ENCODE measurements at regions not wholly inside any gene's neighbourhood (a gene's known extent, or its start where the extent isn't known, plus 50 kb on each side); places are given as distances from the start of the nearest gene placed in this dataset.
"Not testable (repeated sequence)": the region's sequence is repeated elsewhere in the genome, so short reads cannot be mapped to it uniquely, and the experiment has no call there.

DNA sequence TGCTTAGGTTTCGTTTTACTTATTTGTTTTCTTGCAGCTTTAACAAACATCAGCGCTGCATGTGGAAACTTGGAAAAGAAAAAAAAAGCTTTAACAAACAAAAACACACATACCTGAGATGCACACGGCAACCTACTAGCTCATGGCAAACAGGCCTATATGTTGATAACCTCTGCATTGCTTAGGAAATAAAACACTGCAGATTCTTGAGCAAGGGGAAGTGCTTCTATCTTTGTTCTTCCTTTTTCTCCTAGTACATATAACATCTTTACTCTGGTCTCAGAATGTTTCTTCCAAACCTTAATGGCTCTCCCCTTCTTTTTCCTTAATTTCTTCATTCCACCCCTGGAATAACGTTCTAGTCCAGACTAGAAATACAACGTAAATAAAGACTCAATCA lies 142.9 kb upstream of the NBPF9 start:
- H3K4me1 ChIP-seq (ENCODE audit: insufficient read depth, low read length, severe bottlenecking); H3K4me3 ChIP-seq (ENCODE audit: low read depth, low read length, poor library complexity, severe bottlenecking); H3F3A ChIP-seq (ENCODE audit: insufficient read depth, low read length); H3K36me3 ChIP-seq (ENCODE audit: insufficient read depth, low read length); H3K9me2 ChIP-seq (ENCODE audit: low read depth, low read length); H4K20me1 ChIP-seq (ENCODE audit: insufficient read depth, low read length); H3K27me3 ChIP-seq (ENCODE audit: insufficient read depth, low read length); H3K27ac ChIP-seq (ENCODE audit: low read depth, low read length, poor library complexity, severe bottlenecking); H3K9me3 ChIP-seq (ENCODE audit: low read length); H3K9ac ChIP-seq (ENCODE audit: low read length); H2AFZ ChIP-seq (ENCODE audit: low read length); H3K4me2 ChIP-seq (ENCODE audit: low read length); H3K79me2 ChIP-seq (ENCODE audit: insufficient read depth, low read length): not testable (repeated sequence)

DNA sequence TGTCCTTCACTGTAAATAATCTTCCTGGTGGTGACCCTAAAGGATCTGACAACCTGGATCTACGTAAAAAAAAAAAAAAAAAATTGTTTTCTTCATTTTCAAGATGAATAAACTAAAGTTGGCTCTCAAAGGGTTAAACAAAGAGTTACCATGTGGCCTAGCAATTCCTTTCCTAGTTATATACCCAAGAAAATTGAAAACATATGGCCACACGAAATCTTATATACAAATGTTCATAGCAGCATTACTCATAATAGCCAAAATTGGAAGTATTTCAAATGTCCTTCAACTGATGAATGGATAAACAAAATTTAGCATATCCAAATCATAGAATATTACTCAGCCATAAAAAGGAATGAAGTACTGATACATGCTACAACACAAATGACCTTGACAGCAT lies 145.3 kb upstream of the NBPF9 start:
- not testable (repeated sequence) for H3K9me2 ChIP-seq (ENCODE audit: low read depth, low read length); H3K79me2 ChIP-seq (ENCODE audit: insufficient read depth, low read length); H2AFZ ChIP-seq (ENCODE audit: low read length); H3K4me2 ChIP-seq (ENCODE audit: low read length); H3K9me3 ChIP-seq (ENCODE audit: low read length); H3F3A ChIP-seq (ENCODE audit: insufficient read depth, low read length); H3K27me3 ChIP-seq (ENCODE audit: insufficient read depth, low read length); H3K9ac ChIP-seq (ENCODE audit: low read length); H3K36me3 ChIP-seq (ENCODE audit: insufficient read depth, low read length); H3K27ac ChIP-seq (ENCODE audit: low read depth, low read length, poor library complexity, severe bottlenecking); H3K4me3 ChIP-seq (ENCODE audit: low read depth, low read length, poor library complexity, severe bottlenecking); H4K20me1 ChIP-seq (ENCODE audit: insufficient read depth, low read length); H3K4me1 ChIP-seq (ENCODE audit: insufficient read depth, low read length, severe bottlenecking)

DNA sequence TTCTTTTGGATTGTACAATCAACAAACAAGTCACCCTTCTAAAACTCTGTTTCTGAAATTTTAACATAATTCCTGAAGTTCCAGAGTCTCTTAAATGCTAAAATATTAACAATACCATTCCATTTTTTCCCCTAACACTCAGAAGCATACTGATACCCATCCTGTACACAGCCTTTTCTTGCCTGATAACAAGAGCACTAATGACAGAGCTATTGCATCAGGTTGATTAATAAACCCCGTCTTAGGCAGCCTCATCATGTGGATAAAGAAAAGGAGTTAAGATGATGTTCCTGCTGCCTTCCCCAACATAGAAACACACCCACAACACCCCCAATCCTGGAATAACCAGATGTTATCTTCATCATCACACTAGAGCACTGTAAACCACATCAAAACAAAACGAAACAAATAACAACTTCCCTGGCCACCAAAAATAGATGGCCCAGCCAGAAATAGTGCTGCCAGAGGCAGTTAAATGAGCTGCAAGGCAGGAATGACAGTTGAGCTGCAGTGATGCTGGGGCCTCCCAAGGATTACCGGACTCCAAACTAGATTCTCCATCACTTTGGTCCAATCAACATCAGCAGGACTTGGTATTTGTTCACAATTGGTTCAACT lies 146.6 kb upstream of the NBPF9 start:
- H3K9me3 ChIP-seq (ENCODE audit: low read length); H3K27ac ChIP-seq (ENCODE audit: low read depth, low read length, poor library complexity, severe bottlenecking); H4K20me1 ChIP-seq (ENCODE audit: insufficient read depth, low read length); H3K79me2 ChIP-seq (ENCODE audit: insufficient read depth, low read length); H3K4me1 ChIP-seq (ENCODE audit: insufficient read depth, low read length, severe bottlenecking); H2AFZ ChIP-seq (ENCODE audit: low read length); H3F3A ChIP-seq (ENCODE audit: insufficient read depth, low read length); H3K4me3 ChIP-seq (ENCODE audit: low read depth, low read length, poor library complexity, severe bottlenecking); H3K9me2 ChIP-seq (ENCODE audit: low read depth, low read length); H3K4me2 ChIP-seq (ENCODE audit: low read length); H3K27me3 ChIP-seq (ENCODE audit: insufficient read depth, low read length); H3K36me3 ChIP-seq (ENCODE audit: insufficient read depth, low read length); H3K9ac ChIP-seq (ENCODE audit: low read length): not testable (repeated sequence)

DNA sequence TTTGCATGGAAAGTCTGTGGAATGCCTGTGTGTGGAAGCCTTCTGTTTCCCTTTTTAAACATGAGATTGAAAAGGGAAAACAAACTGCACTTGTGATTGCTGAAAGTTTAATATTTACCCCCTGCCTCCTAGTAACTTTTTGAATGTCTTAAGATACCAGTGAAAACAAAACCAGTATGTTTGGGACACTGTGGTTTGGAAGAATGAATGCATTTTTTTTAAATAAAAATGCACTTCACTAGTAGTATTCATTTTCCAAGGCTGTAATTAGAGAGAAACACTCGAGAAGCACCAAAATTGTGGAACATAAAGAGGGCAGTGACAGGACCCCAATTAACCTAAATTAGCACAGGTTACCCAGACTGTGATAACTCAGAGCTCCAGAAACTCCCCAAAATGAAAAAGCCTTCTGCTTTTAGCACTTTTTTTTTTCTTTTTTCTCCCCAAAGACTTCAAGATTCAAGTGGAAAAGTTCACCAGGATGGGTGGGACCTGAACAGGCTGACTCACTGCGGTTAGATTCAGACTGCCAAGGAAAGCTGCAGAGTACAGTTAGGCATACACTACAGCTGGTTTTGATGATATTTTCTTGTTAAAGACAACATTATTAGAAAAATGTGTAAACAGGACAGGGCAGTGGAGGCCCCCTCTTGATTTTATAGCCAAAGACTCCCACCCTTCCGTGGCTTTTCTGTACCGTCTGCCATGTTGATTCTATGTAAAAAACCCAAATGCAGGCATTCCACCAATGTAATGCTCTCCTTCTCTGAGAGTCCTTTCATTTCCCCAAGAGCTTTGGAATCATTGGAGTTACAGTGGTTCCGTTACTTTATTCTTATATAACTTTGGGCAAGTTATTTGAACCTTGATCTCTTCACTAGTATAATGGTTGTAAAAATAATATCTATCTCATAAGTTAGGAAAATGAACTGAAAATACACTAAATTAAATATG lies 151.8 kb upstream of the NBPF9 start:
- H2AFZ ChIP-seq (ENCODE audit: low read length); H3K27me3 ChIP-seq (ENCODE audit: insufficient read depth, low read length); H3K27ac ChIP-seq (ENCODE audit: low read depth, low read length, poor library complexity, severe bottlenecking); H3K9me3 ChIP-seq (ENCODE audit: low read length); H3K79me2 ChIP-seq (ENCODE audit: insufficient read depth, low read length); H4K20me1 ChIP-seq (ENCODE audit: insufficient read depth, low read length); H3K4me1 ChIP-seq (ENCODE audit: insufficient read depth, low read length, severe bottlenecking); H3K9ac ChIP-seq (ENCODE audit: low read length); H3K4me3 ChIP-seq (ENCODE audit: low read depth, low read length, poor library complexity, severe bottlenecking); H3K9me2 ChIP-seq (ENCODE audit: low read depth, low read length); H3K4me2 ChIP-seq (ENCODE audit: low read length); H3K36me3 ChIP-seq (ENCODE audit: insufficient read depth, low read length); H3F3A ChIP-seq (ENCODE audit: insufficient read depth, low read length): not testable (repeated sequence)

DNA sequence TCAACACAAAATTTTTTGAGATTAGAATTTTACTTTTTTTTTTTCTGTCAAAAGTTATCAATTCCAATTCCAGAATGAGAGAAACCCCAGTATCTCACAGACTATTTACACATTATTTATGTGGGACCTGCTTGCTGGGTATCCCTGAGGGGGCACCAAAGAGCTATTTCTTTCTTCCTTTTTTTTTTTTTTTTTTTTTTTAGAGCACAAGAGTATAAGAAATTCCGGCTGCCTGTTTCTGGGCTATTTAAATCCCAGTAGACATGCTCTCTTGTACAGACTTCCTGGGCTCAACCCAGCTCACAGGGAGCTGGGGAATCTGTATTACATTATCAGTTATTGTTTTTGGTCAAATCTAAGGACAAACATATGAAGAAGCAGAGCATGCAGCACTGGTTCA lies 156.9 kb upstream of the NBPF9 start:
- not testable (repeated sequence) for H3K9ac ChIP-seq (ENCODE audit: low read length); H3K36me3 ChIP-seq (ENCODE audit: insufficient read depth, low read length); H3K79me2 ChIP-seq (ENCODE audit: insufficient read depth, low read length); H4K20me1 ChIP-seq (ENCODE audit: insufficient read depth, low read length); H3K27ac ChIP-seq (ENCODE audit: low read depth, low read length, poor library complexity, severe bottlenecking); H3K9me2 ChIP-seq (ENCODE audit: low read depth, low read length); H3K27me3 ChIP-seq (ENCODE audit: insufficient read depth, low read length); H3K4me2 ChIP-seq (ENCODE audit: low read length); H3F3A ChIP-seq (ENCODE audit: insufficient read depth, low read length); H3K4me3 ChIP-seq (ENCODE audit: low read depth, low read length, poor library complexity, severe bottlenecking); H2AFZ ChIP-seq (ENCODE audit: low read length); H3K4me1 ChIP-seq (ENCODE audit: insufficient read depth, low read length, severe bottlenecking); H3K9me3 ChIP-seq (ENCODE audit: low read length)

DNA sequence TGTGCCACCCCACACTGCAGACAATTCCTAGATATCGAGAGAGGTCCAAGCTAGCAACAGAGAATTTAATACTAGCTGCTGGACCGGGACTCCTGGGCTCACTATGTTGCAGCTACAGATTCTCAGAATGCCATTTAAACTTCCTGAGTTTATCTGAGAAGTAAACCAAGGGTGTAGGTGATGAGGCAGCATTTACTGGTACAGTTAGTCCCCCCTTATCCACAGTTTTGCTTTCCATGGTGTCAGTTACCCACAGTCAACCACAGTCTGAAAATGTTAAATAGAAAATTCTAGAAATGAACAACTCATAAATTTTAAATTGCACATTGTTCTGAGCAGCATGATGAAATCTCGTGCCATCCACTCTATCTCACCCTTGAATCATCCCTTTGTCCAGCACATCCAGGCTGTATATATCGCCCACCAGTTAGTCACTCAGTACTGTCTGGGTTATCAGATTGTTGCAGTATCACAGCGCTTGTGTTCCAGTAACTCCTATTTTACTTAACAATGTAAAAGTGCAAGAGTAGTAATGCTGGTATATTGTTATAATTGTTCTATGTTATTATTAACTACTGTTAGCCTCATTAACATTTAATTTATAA lies 157.5 kb upstream of the NBPF9 start:
- H3K4me1 ChIP-seq (ENCODE audit: insufficient read depth, low read length, severe bottlenecking), result not testable (repeated sequence)

DNA sequence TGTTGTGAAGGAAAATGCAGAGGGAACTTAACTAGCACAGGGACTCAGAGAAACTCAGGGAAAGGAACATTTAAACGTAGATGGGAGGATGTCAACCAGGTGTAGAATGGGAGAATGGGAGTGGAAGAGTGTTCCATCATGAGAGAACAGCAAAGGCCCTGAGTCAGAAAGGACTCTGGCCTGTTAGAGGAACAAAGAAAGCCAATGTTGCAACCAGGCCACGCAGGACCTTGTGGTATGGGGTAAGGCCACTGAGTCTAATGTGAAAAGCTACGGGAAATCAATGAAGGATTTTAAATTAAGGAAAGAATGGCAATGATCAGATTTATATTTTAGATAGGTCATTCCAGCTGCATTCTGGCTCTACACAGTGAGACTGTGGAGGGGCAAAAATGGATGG lies 163.9 kb upstream of the NBPF9 start:
- H3F3A ChIP-seq (ENCODE audit: insufficient read depth, low read length); H3K9ac ChIP-seq (ENCODE audit: low read length); H3K36me3 ChIP-seq (ENCODE audit: insufficient read depth, low read length); H4K20me1 ChIP-seq (ENCODE audit: insufficient read depth, low read length); H3K4me1 ChIP-seq (ENCODE audit: insufficient read depth, low read length, severe bottlenecking); H3K27me3 ChIP-seq (ENCODE audit: insufficient read depth, low read length); H3K27ac ChIP-seq (ENCODE audit: low read depth, low read length, poor library complexity, severe bottlenecking); H3K79me2 ChIP-seq (ENCODE audit: insufficient read depth, low read length); H3K4me3 ChIP-seq (ENCODE audit: low read depth, low read length, poor library complexity, severe bottlenecking); H3K4me2 ChIP-seq (ENCODE audit: low read length); H3K9me2 ChIP-seq (ENCODE audit: low read depth, low read length); H3K9me3 ChIP-seq (ENCODE audit: low read length); H2AFZ ChIP-seq (ENCODE audit: low read length): not testable (repeated sequence)

More for the DNA sequence above, 157.5 kb upstream of the NBPF9 start:
- not testable (repeated sequence) for H3K9me3 ChIP-seq (ENCODE audit: low read length); H3F3A ChIP-seq (ENCODE audit: insufficient read depth, low read length); H3K4me2 ChIP-seq (ENCODE audit: low read length); H3K36me3 ChIP-seq (ENCODE audit: insufficient read depth, low read length); H3K4me3 ChIP-seq (ENCODE audit: low read depth, low read length, poor library complexity, severe bottlenecking); H3K9me2 ChIP-seq (ENCODE audit: low read depth, low read length); H4K20me1 ChIP-seq (ENCODE audit: insufficient read depth, low read length); H3K27me3 ChIP-seq (ENCODE audit: insufficient read depth, low read length); H2AFZ ChIP-seq (ENCODE audit: low read length); H3K79me2 ChIP-seq (ENCODE audit: insufficient read depth, low read length); H3K9ac ChIP-seq (ENCODE audit: low read length); H3K27ac ChIP-seq (ENCODE audit: low read depth, low read length, poor library complexity, severe bottlenecking)
